ENCODE measurements at regions not wholly inside any gene's neighbourhood (a gene's known extent, or its start where the extent isn't known, plus 50 kb on each side); places are given as distances from the start of the nearest gene placed in this dataset.

DNA sequence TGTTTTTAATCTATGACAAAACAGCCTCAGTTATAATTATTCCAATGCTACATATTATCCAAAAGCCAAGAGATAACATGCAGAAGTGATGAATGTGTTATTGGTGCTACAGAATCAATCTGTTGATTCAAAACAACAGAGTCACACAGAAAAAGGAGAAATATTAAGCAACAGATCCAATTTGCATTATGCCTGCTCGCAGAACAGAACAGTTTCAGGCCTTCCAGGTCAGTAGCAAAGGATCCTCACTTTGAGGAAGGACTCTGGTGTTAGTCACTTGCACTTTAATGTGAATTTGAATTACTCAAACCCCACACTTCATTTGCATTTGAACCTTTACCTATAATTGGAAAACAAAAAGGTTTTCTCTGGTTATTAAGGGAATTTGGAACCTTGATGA is 198.6 kb upstream of the NT5E start:
- Histone ChIP-seq H2AFZ (ENCODE audit: low read length) (no peak overlapping the region), H3K23me2 (ENCODE audit: insufficient read length, low read depth, low read length, poor library complexity, severe bottlenecking) (no peaks in the 10 kb centered on the region), H3K23ac (ENCODE audit: insufficient read length, low read depth, low read length) (no peak overlapping the region), H4K91ac (ENCODE audit: insufficient read length, low read depth, low read length) (no peak overlapping the region), H3K56ac (ENCODE audit: insufficient read length, low read depth, low read length) (no peak overlapping the region), H3K79me1 (ENCODE audit: insufficient read depth, low read depth, low read length, poor library complexity, severe bottlenecking) (no peaks in the 10 kb centered on the region), H4K5ac (ENCODE audit: insufficient read length, low read depth, low read length) (no peak overlapping the region), H3K14ac (ENCODE audit: insufficient read depth, low read length) (no peak overlapping the region), H2BK120ac (ENCODE audit: low read depth, low read length, poor library complexity, severe bottlenecking) (no peak overlapping the region), H3K18ac (ENCODE audit: insufficient read length, low read depth, low read length) (no peak overlapping the region), H3K4me2 (ENCODE audit: insufficient read depth, insufficient read length, low read length) (no peak overlapping the region), H2BK15ac (ENCODE audit: low read depth, low read length) (no peak overlapping the region), H4K8ac (replicated peaks; ENCODE audit: insufficient read length, low read depth, low read length) (no peak overlapping the region), H2BK5ac (ENCODE audit: insufficient read length, low read length) (no peak overlapping the region), H3K27ac (ENCODE audit: insufficient read length, low read depth, low read length) (no peak overlapping the region), H3K79me2 (ENCODE audit: insufficient read depth, low read length) (no peaks in the 10 kb centered on the region), H3K9ac (ENCODE audit: extremely low read depth, insufficient read length, low read length) (no peak overlapping the region), H3K4ac (ENCODE audit: low read depth, low read length) (no peak overlapping the region), H2BK12ac (ENCODE audit: insufficient read length, low read depth, low read length) (no peak overlapping the region), H4K20me1 (ENCODE audit: control insufficient read depth, insufficient read depth, insufficient read length) (no peaks in the 10 kb centered on the region), H3K4me1 (ENCODE audit: insufficient read depth, low read length) (no peaks in the 10 kb centered on the region), H3K9me3 (ENCODE audit: control insufficient read depth, low read depth, low read length) (no peaks in the 10 kb centered on the region), H3K27me3 (ENCODE audit: insufficient read depth, low read length) (no peaks in the 10 kb centered on the region), H2BK20ac (ENCODE audit: low read depth, low read length, poor library complexity, severe bottlenecking) (no peak overlapping the region), H3T11ph (ENCODE audit: low read length) (no peak overlapping the region), H2AK5ac (ENCODE audit: insufficient read length, low read length) (no peak overlapping the region)
- peaks cover 3 to 6% (median 5%) of the 10 kb centered on the region in 3 experiments; a peak in 2 of 7 replicates for H3K36me3 Mint-ChIP-seq (ENCODE audit: insufficient read depth in 1 of 3, low read depth in 3 of 3)
- H3K9me3 Mint-ChIP-seq: peaks cover 4 to 5% of the 10 kb centered on the region in 2 experiments; a peak in 4 of 5 replicates
- no peak for DNase-seq
- H3K4me3 Mint-ChIP-seq: no peak overlapping the region
- peaks cover 0 to 7% of the 10 kb centered on the region in 2 experiments; a peak in 1 of 4 replicates for H3K4me1 Mint-ChIP-seq
- no peaks in the 10 kb centered on the region for H3K27me3 Mint-ChIP-seq (ENCODE audit: low read depth)
- no peak for TF ChIP-seq CTCF (conservative IDR thresholded peaks at IDR 0.05)
- no CpG with 5 or more reads among the region's 1 CpG for WGBS (ENCODE audit: extremely low coverage, insufficient read length, low lambda C conversion rate)
- H3K27ac Mint-ChIP-seq: no peak overlapping the region

Data from H9 (cell line).